ENCODE measurements at regions not wholly inside any gene's neighbourhood (a gene's known extent, or its start where the extent isn't known, plus 50 kb on each side); places are given as distances from the start of the nearest gene placed in this dataset.

DNA sequence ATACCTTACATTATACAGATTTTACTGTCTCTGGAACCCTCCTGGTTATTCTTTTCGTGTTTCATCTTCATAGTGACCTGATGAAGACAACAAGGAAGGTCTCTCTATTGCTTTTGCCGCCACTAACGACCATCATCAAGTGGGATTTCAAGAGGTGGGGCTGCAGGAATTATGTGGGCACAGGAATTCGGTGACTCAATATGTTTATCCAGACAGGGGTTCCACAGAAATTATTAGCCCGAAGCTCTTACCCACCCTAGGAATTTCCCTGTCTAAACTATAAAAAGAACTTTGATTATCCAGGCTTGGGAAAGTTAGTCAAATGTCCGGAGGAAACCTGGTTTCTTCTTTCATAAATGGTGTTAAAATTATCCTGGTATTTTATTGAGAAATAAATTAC lies 566.8 kb upstream of the TENM4 start:
- DNase-seq = no peak
- no peaks in the 10 kb centered on the region for H3K4me1 Mint-ChIP-seq
- CTCF ChIA-PET = no interaction called here
- no peaks in the 10 kb centered on the region for H3K9me3 Mint-ChIP-seq (ENCODE audit: low read depth)
- H3K36me3 Mint-ChIP-seq = no peaks in the 10 kb centered on the region
- H3K27me3 Mint-ChIP-seq = no peaks in the 10 kb centered on the region
- no peak for ATAC-seq
- H3K4me3 Mint-ChIP-seq = no peak overlapping the region
- H3K27ac Mint-ChIP-seq = no peak overlapping the region

GRCh38 chr11:79990141-79990540 lies 549.3 kb upstream of the TENM4 start:
- Mint-ChIP-seq H3K4me3 (no peak overlapping the region), H3K9me3 (ENCODE audit: low read depth) (peaks cover 2% of the 10 kb centered on the region), H3K27ac (no peak overlapping the region), H3K4me1 (no peaks in the 10 kb centered on the region), H3K36me3 (no peaks in the 10 kb centered on the region), H3K27me3 (no peaks in the 10 kb centered on the region)
- no peak for ATAC-seq
- CTCF ChIA-PET = no interaction called here
- no peak for DNase-seq

GRCh38 chr11:79982185-79982584 lies 541.4 kb upstream of the TENM4 start:
- H3K4me1 Mint-ChIP-seq = no peaks in the 10 kb centered on the region
- DNase-seq (no peak), ATAC-seq (no peak)
- no peak overlapping the region for H3K4me3 Mint-ChIP-seq
- H3K27ac Mint-ChIP-seq = no peak overlapping the region
- H3K27me3 Mint-ChIP-seq = no peaks in the 10 kb centered on the region
- CTCF ChIA-PET = no interaction called here
- H3K9me3 Mint-ChIP-seq (ENCODE audit: low read depth) = peaks cover 5% of the 10 kb centered on the region
- no peaks in the 10 kb centered on the region for H3K36me3 Mint-ChIP-seq

DNA sequence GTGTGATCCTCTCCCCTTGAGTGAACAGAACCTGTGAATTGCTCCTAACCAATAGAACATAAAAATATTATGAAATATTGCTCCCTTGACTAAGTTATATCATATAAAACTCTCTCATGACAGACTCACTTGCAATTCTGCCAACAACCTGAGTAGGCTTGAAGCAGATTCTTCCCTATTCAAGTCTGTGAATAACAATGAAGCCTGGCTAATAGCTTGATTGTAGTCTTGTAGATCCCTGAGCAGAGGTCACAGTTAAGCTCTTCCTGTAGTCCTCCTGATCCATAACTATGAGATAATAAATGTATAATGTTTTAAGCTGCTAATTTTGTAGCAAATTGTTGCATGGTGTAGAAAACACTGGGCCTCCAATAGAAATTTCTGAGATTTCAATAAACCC lies 540.1 kb upstream of the TENM4 start:
- ATAC-seq = no peak
- Mint-ChIP-seq H3K27me3 (no peaks in the 10 kb centered on the region), H3K9me3 (ENCODE audit: low read depth) (peaks cover 5% of the 10 kb centered on the region), H3K4me1 (no peaks in the 10 kb centered on the region), H3K36me3 (no peaks in the 10 kb centered on the region), H3K27ac (no peak overlapping the region), H3K4me3 (no peak overlapping the region)
- CTCF ChIA-PET = no interaction called here
- DNase-seq = no peak

GRCh38 chr11:79973721-79974617 lies 533.1 kb upstream of the TENM4 start:
- DNase-seq (no peak), ATAC-seq (no peak)
- CTCF ChIA-PET = no interaction called here
- Mint-ChIP-seq H3K27ac (no peak overlapping the region), H3K4me3 (no peak overlapping the region), H3K36me3 (no peaks in the 10 kb centered on the region), H3K4me1 (no peaks in the 10 kb centered on the region), H3K9me3 (ENCODE audit: low read depth) (peaks cover 6% of the 10 kb centered on the region), H3K27me3 (no peaks in the 10 kb centered on the region)

- H3K9me3 Mint-ChIP-seq (ENCODE audit: low read depth) = peaks cover 6% of the 10 kb centered on the region
- H3K27me3 Mint-ChIP-seq = no peaks in the 10 kb centered on the region
- no peaks in the 10 kb centered on the region for H3K36me3 Mint-ChIP-seq
- H3K4me1 Mint-ChIP-seq = no peaks in the 10 kb centered on the region
- ATAC-seq = no peak
- no peak overlapping the region for H3K27ac Mint-ChIP-seq
- no peak for DNase-seq
- H3K4me3 Mint-ChIP-seq = no peak overlapping the region
- CTCF ChIA-PET = no interaction called here
These were observed 530.4 kb upstream of the TENM4 start for GRCh38 chr11:79971255-79971654.

DNA sequence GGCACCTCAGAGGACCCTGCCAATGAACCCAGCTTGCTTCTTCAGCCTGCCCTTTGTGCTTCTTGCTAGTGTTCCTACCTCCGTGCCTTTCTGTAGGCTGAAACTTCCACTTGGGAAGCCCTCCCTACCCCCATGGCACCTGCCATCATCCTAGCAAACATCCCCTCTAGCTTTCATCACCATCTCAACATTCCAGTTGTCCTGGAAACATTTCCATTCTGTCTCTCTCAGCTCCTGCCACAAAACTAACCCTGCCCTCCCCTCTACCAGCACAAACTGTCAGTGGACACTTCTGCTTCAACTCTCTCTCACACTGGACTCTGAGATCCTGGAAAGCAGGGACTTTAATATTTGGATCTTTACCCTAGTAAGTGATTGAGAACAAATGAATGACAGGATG lies 525.8 kb upstream of the TENM4 start:
- CTCF ChIA-PET = no interaction called here
- H3K27ac Mint-ChIP-seq = no peak overlapping the region

GRCh38 chr11:79963856-79964645 lies 523.2 kb upstream of the TENM4 start:
- CTCF ChIA-PET = interaction anchor here (0.7 kb wide), 1 partner anchor 144 kb away, joined by 3 read pairs; no protein-coding TSS in a partner anchor
- H3K27ac Mint-ChIP-seq = no peak overlapping the region
- peaks cover 7% of the 10 kb centered on the region for H3K9me3 Mint-ChIP-seq (ENCODE audit: low read depth)
- no peaks in the 10 kb centered on the region for H3K4me1 Mint-ChIP-seq
- DNase-seq (no peak), ATAC-seq (no peak)
- H3K4me3 Mint-ChIP-seq = no peak overlapping the region
- H3K27me3 Mint-ChIP-seq = no peaks in the 10 kb centered on the region
- H3K36me3 Mint-ChIP-seq = no peaks in the 10 kb centered on the region

More for the DNA sequence above, 525.8 kb upstream of the TENM4 start:
- no peak for ATAC-seq
- Mint-ChIP-seq H3K4me3 (no peak overlapping the region), H3K36me3 (no peaks in the 10 kb centered on the region), H3K9me3 (ENCODE audit: low read depth) (peaks cover 6% of the 10 kb centered on the region), H3K27me3 (no peaks in the 10 kb centered on the region), H3K4me1 (no peaks in the 10 kb centered on the region)
- no peak for DNase-seq

GRCh38 chr11:79960461-79960860 lies 519.6 kb upstream of the TENM4 start:
- DNase-seq (no peak), ATAC-seq (no peak)
- Mint-ChIP-seq H3K36me3 (no peaks in the 10 kb centered on the region), H3K4me3 (no peak overlapping the region), H3K27me3 (no peaks in the 10 kb centered on the region), H3K27ac (no peak overlapping the region), H3K4me1 (no peaks in the 10 kb centered on the region), H3K9me3 (ENCODE audit: low read depth) (peaks cover 18% of the 10 kb centered on the region)
- CTCF ChIA-PET = no interaction called here

DNA sequence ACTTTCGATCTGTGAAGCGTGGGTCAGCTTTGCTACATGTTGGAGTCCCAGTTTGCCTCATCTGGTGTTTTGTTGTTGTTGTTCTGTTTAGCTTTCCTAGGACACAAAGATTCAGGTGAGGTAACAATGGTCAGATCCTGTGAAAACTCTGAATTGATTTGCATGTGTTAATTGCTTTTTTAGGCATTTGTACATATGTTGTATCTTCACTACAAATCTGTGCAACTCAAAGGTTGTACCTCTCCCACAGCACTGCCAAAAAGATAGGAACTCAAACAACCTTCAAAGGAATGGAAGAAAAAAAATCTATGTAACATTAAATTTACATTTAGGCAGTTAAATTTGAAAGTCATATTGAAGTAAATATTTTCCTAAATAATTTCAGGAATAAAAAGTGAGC lies 518.5 kb upstream of the TENM4 start:
- CTCF ChIA-PET = no interaction called here
- no peaks in the 10 kb centered on the region for H3K27me3 Mint-ChIP-seq
- no peak overlapping the region for H3K4me3 Mint-ChIP-seq
- no peaks in the 10 kb centered on the region for H3K4me1 Mint-ChIP-seq
- ATAC-seq (no peak), DNase-seq (no peak)
- peaks cover 18% of the 10 kb centered on the region for H3K9me3 Mint-ChIP-seq (ENCODE audit: low read depth)
- no peaks in the 10 kb centered on the region for H3K36me3 Mint-ChIP-seq
- no peak overlapping the region for H3K27ac Mint-ChIP-seq

GRCh38 chr11:79957702-79958101 lies 516.9 kb upstream of the TENM4 start:
- Mint-ChIP-seq H3K36me3 (no peaks in the 10 kb centered on the region), H3K27ac (no peak overlapping the region), H3K4me3 (no peak overlapping the region), H3K9me3 (ENCODE audit: low read depth) (peaks cover 18% of the 10 kb centered on the region), H3K27me3 (no peaks in the 10 kb centered on the region), H3K4me1 (no peaks in the 10 kb centered on the region)
- CTCF ChIA-PET = no interaction called here
- DNase-seq = no peak
- ATAC-seq = no peak

- no peak for ATAC-seq
- H3K36me3 Mint-ChIP-seq = no peaks in the 10 kb centered on the region
- no peak overlapping the region for H3K4me3 Mint-ChIP-seq
- no peak overlapping the region for H3K27ac Mint-ChIP-seq
- CTCF ChIA-PET = no interaction called here
- DNase-seq = no peak
- no peaks in the 10 kb centered on the region for H3K4me1 Mint-ChIP-seq
- peaks cover 20% of the 10 kb centered on the region for H3K9me3 Mint-ChIP-seq (ENCODE audit: low read depth)
- H3K27me3 Mint-ChIP-seq = no peaks in the 10 kb centered on the region
These were observed 515.2 kb upstream of the TENM4 start for GRCh38 chr11:79956061-79956460.

DNA sequence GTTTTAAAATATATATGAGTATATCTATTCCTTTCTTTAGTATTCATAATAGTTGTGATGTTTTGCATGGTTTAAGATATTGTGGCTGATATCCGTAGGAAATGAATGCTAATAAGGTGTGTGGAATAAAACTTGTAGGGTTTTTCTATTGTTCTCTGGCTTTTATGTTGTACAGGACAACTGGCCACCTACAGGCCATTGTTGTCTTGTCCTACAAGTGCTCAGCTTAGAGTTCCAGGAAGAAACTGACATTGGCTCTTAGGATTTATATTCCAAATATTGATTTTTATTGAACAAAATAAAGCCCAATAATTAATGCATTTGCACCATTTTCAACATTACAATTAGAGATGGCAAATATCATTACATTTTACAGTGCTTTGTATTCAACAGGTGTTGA lies 512.8 kb upstream of the TENM4 start:
- Mint-ChIP-seq H3K4me3 (no peak overlapping the region), H3K27me3 (no peaks in the 10 kb centered on the region), H3K4me1 (no peaks in the 10 kb centered on the region), H3K9me3 (ENCODE audit: low read depth) (peaks cover 12% of the 10 kb centered on the region), H3K36me3 (no peaks in the 10 kb centered on the region), H3K27ac (no peak overlapping the region)
- ATAC-seq = no peak
- no peak for DNase-seq
- CTCF ChIA-PET = no interaction called here

DNA sequence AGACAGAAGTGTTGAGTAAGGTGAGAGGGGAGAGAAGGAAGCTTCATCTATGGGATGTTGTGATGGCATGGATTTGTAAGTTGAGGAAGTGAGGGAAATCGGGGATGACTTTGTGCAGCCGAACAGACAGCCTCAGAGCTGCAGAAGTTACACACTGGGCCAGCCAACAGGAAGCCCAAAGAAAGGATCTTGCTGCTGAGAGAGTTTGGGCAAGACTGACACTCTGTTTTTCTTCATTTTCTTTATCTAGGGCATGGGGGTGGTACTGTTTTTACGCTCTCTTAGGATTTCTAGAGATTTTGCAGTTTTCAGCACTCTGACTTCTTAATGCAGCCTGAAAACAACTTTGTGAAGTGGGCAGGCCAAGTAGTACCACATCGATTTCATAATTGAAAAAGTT lies 509.9 kb upstream of the TENM4 start:
- H3K9me3 Mint-ChIP-seq (ENCODE audit: low read depth) = peaks cover 2% of the 10 kb centered on the region
- CTCF ChIA-PET = no interaction called here

More for the DNA sequence above, 509.9 kb upstream of the TENM4 start:
- DNase-seq (no peak), ATAC-seq (no peak)
- H3K27ac Mint-ChIP-seq = no peak overlapping the region
- no peak overlapping the region for H3K4me3 Mint-ChIP-seq
- H3K27me3 Mint-ChIP-seq = no peaks in the 10 kb centered on the region
- H3K36me3 Mint-ChIP-seq = no peaks in the 10 kb centered on the region
- H3K4me1 Mint-ChIP-seq = no peaks in the 10 kb centered on the region

Measured in activated CD8-positive, alpha-beta memory T cell treated with anti-CD3 and anti-CD28 coated beads, Interleukin-2, amount 10 ng/mL, durations not matched to agents 7 days and 5 days (primary cell).